Ovary (tissue), 3 donors: ENCODE measurements at regions not wholly inside any gene's neighbourhood (a gene's known extent, or its start where the extent isn't known, plus 50 kb on each side); places are given as distances from the start of the nearest gene placed in this dataset.

ENCODE experiments used
- EP300 ChIP-seq: sonication (generic); formaldehyde crosslinking; IDR thresholded peaks from one replicate; pipeline ENCODE4 v1.6.1; 2017; ENCODE audit warnings: antibody characterized with exemption
- POLR2A ChIP-seq: fragments of 450-650 bp; IDR thresholded peaks from one replicate; pipeline ENCODE4 v1.6.1; 2017; ENCODE audit warnings: antibody characterized with exemption, mild to moderate bottlenecking, moderate library complexity
- TF ChIP-seq, protein P1 (sequence below), 3 donors: fragments of 450-650 bp in 2 of 3; fragments of 200-600 bp in 1 of 3; IDR thresholded peaks; one replicate each; pipeline versions ENCODE4 v1.5.1 to v1.8.0; 2016 to 2022; ENCODE audit warnings: antibody characterized with exemption in 3 of 3, mild to moderate bottlenecking in 1 of 3
- donor health status: DM: no; HTN: no; CAD: no.

DNA sequence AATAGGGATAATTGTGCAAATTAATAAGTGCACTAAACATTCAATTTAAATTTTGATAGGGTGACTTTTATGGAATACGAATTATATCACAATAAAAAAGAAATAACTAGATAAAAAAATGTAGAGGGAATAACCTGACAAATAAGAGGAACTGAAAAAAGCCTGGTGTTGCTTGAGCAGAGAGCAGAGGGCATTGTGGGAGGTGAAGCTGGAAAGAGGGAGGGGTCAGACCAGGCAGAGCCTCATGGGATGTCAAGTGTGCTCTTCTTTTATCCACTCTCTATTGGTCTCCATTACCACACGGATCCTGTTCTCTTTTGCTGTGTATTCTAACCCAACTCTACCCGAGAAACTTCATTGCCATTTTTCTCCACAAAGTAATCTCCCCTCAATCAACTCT lies 264.0 kb upstream of the CRBN start:
- TF ChIP-seq, protein P1, sequence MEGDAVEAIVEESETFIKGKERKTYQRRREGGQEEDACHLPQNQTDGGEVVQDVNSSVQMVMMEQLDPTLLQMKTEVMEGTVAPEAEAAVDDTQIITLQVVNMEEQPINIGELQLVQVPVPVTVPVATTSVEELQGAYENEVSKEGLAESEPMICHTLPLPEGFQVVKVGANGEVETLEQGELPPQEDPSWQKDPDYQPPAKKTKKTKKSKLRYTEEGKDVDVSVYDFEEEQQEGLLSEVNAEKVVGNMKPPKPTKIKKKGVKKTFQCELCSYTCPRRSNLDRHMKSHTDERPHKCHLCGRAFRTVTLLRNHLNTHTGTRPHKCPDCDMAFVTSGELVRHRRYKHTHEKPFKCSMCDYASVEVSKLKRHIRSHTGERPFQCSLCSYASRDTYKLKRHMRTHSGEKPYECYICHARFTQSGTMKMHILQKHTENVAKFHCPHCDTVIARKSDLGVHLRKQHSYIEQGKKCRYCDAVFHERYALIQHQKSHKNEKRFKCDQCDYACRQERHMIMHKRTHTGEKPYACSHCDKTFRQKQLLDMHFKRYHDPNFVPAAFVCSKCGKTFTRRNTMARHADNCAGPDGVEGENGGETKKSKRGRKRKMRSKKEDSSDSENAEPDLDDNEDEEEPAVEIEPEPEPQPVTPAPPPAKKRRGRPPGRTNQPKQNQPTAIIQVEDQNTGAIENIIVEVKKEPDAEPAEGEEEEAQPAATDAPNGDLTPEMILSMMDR (IDR thresholded peaks at IDR 0.05), result no peak
- TF ChIP-seq POLR2A, result no peak
- TF ChIP-seq EP300, result no peak
